ENCODE measurements at regions not wholly inside any gene's neighbourhood (a gene's known extent, or its start where the extent isn't known, plus 50 kb on each side); places are given as distances from the start of the nearest gene placed in this dataset.
A peak's percentile ranks its signal among the peaks of the same experiment; 100 is the strongest.
"Not testable (repeated sequence)": the region's sequence is repeated elsewhere in the genome, so short reads cannot be mapped to it uniquely, and the experiment has no call there.

DNA sequence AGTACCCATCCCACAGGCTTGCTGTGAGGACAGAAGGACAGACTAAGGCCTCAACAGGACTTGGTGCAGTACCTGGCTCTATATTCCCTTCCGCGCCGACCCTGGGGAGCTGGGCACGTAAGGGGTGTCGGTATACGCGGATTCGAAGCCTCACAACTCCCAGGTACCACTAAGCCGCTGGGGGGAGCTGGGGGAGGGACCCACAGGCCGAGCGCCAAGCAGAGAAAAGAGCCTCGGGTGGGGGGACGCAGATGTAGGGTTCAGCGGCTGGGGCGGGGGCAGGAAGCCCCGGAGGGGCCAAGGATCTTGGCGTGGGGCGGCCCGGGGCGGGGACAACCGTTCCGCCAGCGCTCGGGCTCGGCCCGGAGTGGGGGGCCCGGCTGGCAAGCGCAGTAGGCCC is 126.4 kb upstream of the ZNF746 start:
- Histone ChIP-seq H3K9ac (ENCODE audit: low read depth, low read length) (peak overlapping the region; percentile 88), H3K4me3 (ENCODE audit: low read depth in 1 of 2, low read length in 2 of 2) (peak overlapping the region; percentile 79 to 91), H3K36me3 (ENCODE audit: insufficient read depth, low read length) (peaks cover 38% of the 10 kb centered on the region), H4K20me1 (ENCODE audit: insufficient read depth, low read length) (peaks cover 39% of the 10 kb centered on the region), H3K79me2 (ENCODE audit: insufficient read depth, low read length) (peaks cover 39% of the 10 kb centered on the region), H3K27me3 (ENCODE audit: insufficient read depth, low read length, poor library complexity) (no peaks in the 10 kb centered on the region), H3K27ac (ENCODE audit: low read length) (peak overlapping the region; percentile 81), H3K9me3 (ENCODE audit: insufficient read depth, low read length, severe bottlenecking) (no peaks in the 10 kb centered on the region), H2AFZ (ENCODE audit: low read depth, low read length) (peak overlapping the region; percentile 100; the same call in 1 of the 2 replicates), H3K4me1 (ENCODE audit: insufficient read depth, low read length) (peaks cover 30% of the 10 kb centered on the region), H3K4me2 (ENCODE audit: insufficient read depth, low read length) (peak overlapping the region; percentile 85)
- peak; percentile 55 for DNase-seq
- no peak for TF ChIP-seq EZH2 (IDR thresholded peaks at IDR 0.05; ENCODE audit: borderline replicate concordance, low read depth, low read length, severe bottlenecking)
- TF ChIP-seq, protein P1, sequence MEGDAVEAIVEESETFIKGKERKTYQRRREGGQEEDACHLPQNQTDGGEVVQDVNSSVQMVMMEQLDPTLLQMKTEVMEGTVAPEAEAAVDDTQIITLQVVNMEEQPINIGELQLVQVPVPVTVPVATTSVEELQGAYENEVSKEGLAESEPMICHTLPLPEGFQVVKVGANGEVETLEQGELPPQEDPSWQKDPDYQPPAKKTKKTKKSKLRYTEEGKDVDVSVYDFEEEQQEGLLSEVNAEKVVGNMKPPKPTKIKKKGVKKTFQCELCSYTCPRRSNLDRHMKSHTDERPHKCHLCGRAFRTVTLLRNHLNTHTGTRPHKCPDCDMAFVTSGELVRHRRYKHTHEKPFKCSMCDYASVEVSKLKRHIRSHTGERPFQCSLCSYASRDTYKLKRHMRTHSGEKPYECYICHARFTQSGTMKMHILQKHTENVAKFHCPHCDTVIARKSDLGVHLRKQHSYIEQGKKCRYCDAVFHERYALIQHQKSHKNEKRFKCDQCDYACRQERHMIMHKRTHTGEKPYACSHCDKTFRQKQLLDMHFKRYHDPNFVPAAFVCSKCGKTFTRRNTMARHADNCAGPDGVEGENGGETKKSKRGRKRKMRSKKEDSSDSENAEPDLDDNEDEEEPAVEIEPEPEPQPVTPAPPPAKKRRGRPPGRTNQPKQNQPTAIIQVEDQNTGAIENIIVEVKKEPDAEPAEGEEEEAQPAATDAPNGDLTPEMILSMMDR (IDR thresholded peaks at IDR 0.05; ENCODE audit: borderline replicate concordance, extremely low read depth, low read length, poor library complexity, severe bottlenecking), result peak; percentile 40
- ATAC-seq (ENCODE audit: insufficient read depth, low read depth), result peak; percentile 45

- peak; percentile 14 for DNase-seq
- Histone ChIP-seq H3K4me3 (ENCODE audit: low read depth in 1 of 2, low read length in 2 of 2) (peak overlapping the region; percentile 79 to 91), H3K9ac (ENCODE audit: low read depth, low read length) (peak overlapping the region; percentile 88), H3K4me2 (ENCODE audit: insufficient read depth, low read length) (peak overlapping the region; percentile 85), H4K20me1 (ENCODE audit: insufficient read depth, low read length) (peaks cover 39% of the 10 kb centered on the region), H3K79me2 (ENCODE audit: insufficient read depth, low read length) (peaks cover 39% of the 10 kb centered on the region), H3K36me3 (ENCODE audit: insufficient read depth, low read length) (peaks cover 44% of the 10 kb centered on the region), H3K4me1 (ENCODE audit: insufficient read depth, low read length) (peaks cover 30% of the 10 kb centered on the region), H3K27ac (ENCODE audit: low read length) (peak overlapping the region; percentile 81)
- not testable (repeated sequence) for ATAC-seq (ENCODE audit: insufficient read depth, low read depth); H3K27me3 ChIP-seq (ENCODE audit: insufficient read depth, low read length, poor library complexity); H2AFZ ChIP-seq (ENCODE audit: low read depth, low read length); H3K9me3 ChIP-seq (ENCODE audit: insufficient read depth, low read length, severe bottlenecking)
Observed at GRCh38 chr7:149623262-149623997, 125.8 kb upstream of the ZNF746 start.

DNA sequence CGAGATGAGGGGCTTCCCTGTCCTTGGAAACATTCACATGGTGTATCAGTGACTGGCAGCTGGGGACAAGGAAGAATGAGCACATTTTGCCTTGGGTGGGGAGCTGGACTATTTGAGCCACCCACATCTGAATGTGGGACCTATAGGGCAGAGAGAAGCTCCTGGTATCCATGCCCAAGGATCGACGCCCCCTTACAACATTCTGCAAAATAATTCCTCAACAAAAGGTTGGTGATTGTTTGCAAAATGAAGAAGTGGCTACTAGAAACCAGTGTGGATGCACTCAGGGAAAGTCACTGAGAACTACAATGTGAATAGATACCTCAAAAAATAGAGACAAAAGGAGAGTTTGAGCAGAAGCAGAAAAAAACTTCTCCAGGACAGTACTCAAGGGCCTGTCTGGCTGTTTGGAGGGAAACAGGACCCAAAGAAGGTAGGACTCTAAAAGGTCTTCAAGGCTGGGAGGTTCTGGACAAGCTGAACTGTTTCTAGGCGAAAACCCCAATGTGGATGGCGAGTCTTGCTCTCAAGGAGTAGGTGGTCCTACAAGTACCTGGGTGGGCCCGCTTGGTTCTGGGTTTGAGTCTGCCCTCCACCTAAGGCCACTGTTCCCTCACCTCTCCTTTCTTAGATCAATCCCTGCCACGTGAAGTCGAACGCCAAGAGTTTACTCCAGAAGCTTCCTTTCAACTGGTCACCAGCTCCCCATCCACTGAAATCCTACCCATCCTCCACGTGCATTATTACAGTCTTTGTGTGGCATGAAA is 125.0 kb upstream of the ZNF746 start:
- Histone ChIP-seq H4K20me1 (ENCODE audit: insufficient read depth, low read length) (peaks cover 39% of the 10 kb centered on the region), H3K4me2 (ENCODE audit: insufficient read depth, low read length) (peak overlapping the region; percentile 85), H3K36me3 (ENCODE audit: insufficient read depth, low read length) (peaks cover 52% of the 10 kb centered on the region), H3K9me3 (ENCODE audit: insufficient read depth, low read length, severe bottlenecking) (no peaks in the 10 kb centered on the region), H3K9ac (ENCODE audit: low read depth, low read length) (peak overlapping the region; percentile 88; the same call in 1 of the 2 replicates), H3K4me3 (ENCODE audit: low read depth in 1 of 2, low read length in 2 of 2) (peak overlapping the region in 1 of 2 experiments; percentile 79; a peak in 2 of 4 replicates), H3K79me2 (ENCODE audit: insufficient read depth, low read length) (peaks cover 40% of the 10 kb centered on the region), H3K4me1 (ENCODE audit: insufficient read depth, low read length) (peaks cover 30% of the 10 kb centered on the region), H3K27me3 (ENCODE audit: insufficient read depth, low read length, poor library complexity) (no peaks in the 10 kb centered on the region), H3K27ac (ENCODE audit: low read length) (no peak overlapping the region), H2AFZ (ENCODE audit: low read depth, low read length) (no peak overlapping the region)
- ATAC-seq (ENCODE audit: insufficient read depth, low read depth) (no peak), DNase-seq (no peak)
- TF ChIP-seq, protein P1 (IDR thresholded peaks at IDR 0.05; ENCODE audit: borderline replicate concordance, extremely low read depth, low read length, poor library complexity, severe bottlenecking), result no peak
- TF ChIP-seq EZH2 (IDR thresholded peaks at IDR 0.05; ENCODE audit: borderline replicate concordance, low read depth, low read length, severe bottlenecking), result no peak

GRCh38 chr7:149621776-149622175 is 124.2 kb upstream of the ZNF746 start:
- Histone ChIP-seq H2AFZ (ENCODE audit: low read depth, low read length) (no peak overlapping the region), H3K9ac (ENCODE audit: low read depth, low read length) (no peak overlapping the region), H3K36me3 (ENCODE audit: insufficient read depth, low read length) (peaks cover 61% of the 10 kb centered on the region), H4K20me1 (ENCODE audit: insufficient read depth, low read length) (peaks cover 46% of the 10 kb centered on the region), H3K27ac (ENCODE audit: low read length) (no peak overlapping the region), H3K4me2 (ENCODE audit: insufficient read depth, low read length) (peak overlapping the region; percentile 85), H3K79me2 (ENCODE audit: insufficient read depth, low read length) (peaks cover 44% of the 10 kb centered on the region), H3K4me1 (ENCODE audit: insufficient read depth, low read length) (peaks cover 30% of the 10 kb centered on the region), H3K9me3 (ENCODE audit: insufficient read depth, low read length, severe bottlenecking) (no peaks in the 10 kb centered on the region), H3K27me3 (ENCODE audit: insufficient read depth, low read length, poor library complexity) (no peaks in the 10 kb centered on the region), H3K4me3 (ENCODE audit: low read depth in 1 of 2, low read length in 2 of 2) (no peak overlapping the region)
- DNase-seq, result no peak
- ATAC-seq (ENCODE audit: insufficient read depth, low read depth), result no peak
- TF ChIP-seq EZH2 (IDR thresholded peaks at IDR 0.05; ENCODE audit: borderline replicate concordance, low read depth, low read length, severe bottlenecking), result no peak
- TF ChIP-seq, protein P1 (IDR thresholded peaks at IDR 0.05; ENCODE audit: borderline replicate concordance, extremely low read depth, low read length, poor library complexity, severe bottlenecking), result no peak

All from DND-41 (cell line).